HG02885 (cell line): ENCODE measurements at regions not wholly inside any gene's neighbourhood (a gene's known extent, or its start where the extent isn't known, plus 50 kb on each side); places are given as distances from the start of the nearest gene placed in this dataset.

Source experiments
- ATAC-seq: cut with Tn5 transposase; IDR thresholded peaks from one replicate; pipeline ENCODE4 v1.9.1; 2021; ENCODE audit warnings: mild to moderate bottlenecking; ENCODE audit not compliant: unreplicated experiment, poor library complexity

DNA sequence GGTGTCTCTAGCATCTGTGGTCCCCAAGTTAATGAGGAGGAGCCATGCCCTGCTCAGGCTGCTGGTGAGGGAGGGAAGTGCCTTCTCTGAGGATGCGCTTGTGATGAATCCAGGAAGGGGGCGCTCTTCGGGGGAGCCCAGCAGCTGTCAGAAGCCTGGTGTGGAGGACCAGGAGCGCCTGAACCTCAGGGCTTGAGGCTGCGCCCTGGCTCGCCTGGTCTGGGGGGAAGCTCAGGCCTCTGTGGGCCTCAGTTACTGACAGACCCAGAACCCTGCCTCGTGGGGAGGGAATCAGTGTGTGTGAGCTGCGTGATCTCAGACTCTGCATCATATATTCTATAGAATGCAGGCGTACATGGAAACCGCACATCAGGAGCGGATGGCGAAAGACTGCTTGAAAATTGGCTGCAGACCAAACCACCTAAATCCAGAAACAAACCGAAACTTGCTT, 126.1 kb downstream of the SEC14L1 start:
- no peak for ATAC-seq

DNA sequence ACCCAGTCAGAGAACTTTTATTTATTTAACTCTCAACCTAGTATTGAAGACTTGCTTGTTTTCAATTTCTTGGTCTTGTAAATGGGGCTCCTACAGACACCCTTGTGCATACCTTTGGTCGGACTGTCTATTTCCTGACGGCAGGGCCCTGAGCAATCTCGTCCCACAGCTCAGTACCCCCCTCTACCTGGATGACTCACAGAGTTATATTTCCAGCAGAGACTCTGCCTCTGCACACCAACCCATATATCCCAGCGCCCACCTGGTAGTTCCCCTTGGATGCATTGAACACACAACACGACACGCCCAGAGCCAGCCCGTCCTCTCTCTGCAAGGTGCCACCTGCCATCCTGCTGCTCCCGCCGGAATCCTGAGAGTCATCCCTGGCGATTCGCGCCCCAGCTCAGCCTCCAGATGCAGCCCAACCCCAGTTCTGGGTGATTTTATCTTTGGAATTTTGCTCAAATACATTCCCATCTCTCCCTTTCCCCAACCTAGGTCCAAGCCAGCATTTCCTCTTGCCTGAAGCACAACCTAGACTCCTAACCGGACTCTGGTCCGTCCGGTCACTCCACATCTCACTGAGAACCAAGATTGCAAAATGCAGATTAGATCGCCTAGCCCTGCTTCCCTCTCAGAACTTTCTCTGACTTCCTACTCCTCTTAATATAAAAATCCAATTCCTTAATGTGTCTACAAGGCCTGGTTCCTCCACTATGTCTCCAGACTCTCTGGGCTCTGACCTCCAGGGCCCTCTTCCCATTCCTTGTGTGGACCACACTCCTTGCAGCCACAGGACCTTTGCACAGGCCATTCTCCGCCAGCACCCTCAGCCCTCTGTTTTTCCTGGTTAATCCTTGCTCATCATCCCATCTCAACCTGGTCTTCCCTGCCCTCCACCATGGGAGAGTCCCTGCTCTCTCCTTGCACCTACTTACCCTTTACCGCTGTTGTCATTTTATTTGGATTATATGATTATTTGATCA, 129.2 kb downstream of the SEC14L1 start:
- ATAC-seq: no peak

DNA sequence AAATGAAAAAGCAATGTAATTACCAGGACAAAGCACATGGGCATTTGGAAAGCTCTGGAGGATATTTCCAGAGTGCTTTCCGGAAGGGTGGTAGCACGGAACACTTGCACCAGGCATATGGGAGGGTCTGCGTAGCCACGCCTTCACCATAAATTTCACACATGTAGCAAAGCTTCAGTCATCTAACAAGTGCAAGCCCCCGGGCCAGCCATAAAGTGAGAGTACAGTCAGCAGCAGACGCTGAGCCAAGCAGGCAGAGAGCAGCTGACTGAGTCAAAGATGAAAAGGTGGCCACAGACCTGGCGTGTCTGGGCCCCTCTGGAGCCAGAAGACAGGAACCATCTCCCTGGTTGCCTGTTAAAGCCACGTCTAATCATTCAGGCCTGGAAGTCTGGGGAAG, 130.6 kb downstream of the SEC14L1 start:
- no peak for ATAC-seq

DNA sequence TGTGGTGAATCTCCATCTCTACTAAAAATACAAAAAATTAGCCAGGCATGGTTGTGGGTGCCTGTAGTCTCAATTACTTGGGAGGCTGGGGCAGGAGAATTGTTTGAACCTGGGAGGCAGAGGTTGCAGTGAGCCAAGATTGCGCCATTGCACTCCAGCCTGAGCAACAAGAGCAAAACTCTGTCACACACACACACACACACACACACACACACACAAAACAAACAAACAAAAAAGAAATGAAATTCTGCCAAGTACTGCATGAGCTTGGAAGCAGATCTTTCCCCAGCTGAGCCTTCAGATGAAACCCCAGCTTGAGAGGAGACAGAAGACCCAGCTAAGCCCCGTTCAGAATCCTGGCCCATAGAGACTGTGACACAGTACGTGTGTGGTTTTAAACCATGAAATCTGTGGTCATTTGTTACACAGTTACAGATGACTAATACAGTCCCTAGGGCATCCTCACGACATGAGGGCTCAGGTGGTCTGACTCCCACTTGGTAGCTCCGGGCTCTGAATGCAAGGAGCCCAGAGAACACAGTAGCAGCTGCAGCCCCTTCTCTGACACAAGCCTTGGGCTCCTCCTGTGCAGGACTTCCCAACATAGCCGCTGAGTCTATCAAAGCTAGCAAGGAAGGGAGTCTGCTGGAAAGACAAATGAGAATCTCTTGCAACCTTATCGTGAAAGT, 132.8 kb downstream of the SEC14L1 start:
- ATAC-seq: no peak

DNA sequence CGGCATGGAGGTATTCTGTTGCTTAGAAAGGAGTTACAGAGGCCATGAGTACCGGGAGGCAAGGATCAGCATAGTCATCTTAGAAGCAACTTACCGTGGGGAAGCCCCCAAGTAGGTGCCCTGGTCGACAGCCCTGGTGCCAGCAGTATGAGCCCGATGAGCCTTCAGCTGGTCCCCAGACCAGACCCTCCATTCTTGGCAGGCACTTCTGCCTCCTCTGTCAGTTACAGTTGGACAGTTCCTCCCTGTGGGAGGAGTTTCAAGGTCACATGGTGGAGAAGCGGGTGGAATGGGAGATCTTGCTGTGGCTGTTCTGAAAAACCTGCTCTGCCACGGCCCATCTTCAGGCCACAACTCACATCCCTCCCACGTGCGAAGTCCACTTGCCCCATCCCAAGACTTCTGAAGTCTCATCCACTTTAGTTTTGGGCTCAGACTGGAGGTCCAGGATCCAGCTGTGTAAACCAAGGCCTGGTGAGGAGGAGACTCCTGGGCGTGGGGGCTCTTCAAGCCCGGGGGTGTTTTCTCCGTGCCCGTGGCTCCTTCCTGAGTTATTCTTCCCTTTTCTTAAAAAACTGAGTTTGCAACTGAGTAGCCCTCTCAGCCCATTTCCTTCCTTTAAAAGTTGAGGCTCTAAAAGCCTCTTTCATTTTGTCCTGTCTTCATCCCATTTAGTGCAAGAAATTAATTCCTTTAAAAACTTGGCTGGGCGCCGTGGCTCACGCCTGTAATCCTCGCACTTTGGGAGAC, 133.5 kb downstream of the SEC14L1 start:
- no peak for ATAC-seq

DNA sequence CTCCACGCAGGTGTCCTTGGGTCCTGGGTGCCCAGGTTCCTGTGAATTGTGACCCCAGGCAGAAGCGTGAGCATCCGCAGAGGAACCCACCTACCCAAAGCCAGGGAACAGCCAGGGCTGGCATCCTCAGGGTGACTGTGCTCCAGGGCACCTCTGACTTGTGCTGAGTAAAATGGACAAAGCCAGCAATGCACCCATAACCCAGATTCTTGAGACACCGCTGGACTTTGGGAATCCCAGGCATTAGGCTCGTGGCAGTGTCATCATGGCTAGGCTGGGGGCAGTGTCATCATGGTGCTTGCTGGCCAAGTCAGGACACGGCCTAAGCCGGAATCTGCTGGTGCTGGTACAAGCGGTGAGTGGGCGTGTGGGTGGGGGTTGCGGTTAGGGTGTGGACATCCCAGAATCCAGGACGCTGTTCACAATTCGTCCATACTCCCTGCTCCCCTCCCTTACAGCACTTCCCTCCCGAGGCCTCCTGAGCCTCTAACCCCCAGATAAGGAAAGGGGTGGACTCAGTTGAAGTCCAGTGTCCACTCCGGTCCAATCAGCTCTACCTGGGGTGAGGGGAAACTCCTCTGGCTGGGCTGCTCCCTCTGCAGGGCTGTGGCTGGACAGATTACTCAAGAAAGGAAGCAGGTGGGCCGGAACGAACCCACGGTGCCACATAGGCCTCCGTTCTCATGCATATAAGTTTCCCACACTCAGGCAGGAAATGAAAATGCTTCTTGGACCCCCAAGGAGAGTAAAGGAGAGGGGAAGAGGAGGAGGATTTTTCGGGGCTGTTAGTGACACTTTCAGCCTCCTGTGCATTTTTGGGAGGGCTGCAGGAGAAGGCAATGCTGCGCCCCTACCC, 138.9 kb downstream of the SEC14L1 start:
- no peak for ATAC-seq

DNA sequence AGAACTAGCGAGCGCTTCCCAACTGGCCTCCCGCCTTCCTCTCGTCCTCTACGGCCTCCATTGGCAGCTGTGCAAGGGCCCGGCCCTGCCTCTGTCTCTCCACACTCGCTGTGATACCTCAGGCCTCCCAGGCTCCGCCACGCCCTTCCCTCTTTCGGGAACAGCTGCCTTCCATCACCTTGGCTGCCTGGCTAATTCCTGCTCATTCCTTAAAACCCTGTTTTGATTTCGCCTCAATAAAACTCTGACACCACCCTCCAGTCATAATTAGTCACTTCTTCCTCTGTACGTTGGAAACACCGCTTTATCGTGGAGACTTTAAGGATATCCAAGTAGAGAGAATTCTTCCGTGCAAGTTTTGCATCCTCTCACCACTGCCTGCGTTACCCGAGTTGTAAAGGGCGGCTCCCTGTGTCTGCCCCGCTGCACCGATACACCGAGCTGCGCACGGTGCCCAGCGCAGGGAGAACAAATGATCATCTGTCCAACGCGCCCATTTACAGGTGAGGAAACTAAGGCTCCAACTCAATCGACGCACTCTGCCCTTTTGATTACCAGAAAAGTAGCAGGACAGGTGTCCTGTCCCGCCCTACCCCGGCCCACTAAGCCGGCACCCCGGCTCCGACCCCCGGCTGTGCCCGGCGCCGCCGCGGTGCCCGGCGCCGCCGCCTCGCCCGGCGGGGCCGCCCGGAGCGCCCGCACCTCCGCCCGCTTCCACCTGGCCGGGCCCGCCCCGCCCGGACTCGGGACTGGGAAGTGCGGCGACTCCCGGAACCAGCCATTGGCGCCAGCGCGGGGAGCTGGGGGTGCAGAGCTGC, 139.7 kb downstream of the SEC14L1 start:
- no peak for ATAC-seq

DNA sequence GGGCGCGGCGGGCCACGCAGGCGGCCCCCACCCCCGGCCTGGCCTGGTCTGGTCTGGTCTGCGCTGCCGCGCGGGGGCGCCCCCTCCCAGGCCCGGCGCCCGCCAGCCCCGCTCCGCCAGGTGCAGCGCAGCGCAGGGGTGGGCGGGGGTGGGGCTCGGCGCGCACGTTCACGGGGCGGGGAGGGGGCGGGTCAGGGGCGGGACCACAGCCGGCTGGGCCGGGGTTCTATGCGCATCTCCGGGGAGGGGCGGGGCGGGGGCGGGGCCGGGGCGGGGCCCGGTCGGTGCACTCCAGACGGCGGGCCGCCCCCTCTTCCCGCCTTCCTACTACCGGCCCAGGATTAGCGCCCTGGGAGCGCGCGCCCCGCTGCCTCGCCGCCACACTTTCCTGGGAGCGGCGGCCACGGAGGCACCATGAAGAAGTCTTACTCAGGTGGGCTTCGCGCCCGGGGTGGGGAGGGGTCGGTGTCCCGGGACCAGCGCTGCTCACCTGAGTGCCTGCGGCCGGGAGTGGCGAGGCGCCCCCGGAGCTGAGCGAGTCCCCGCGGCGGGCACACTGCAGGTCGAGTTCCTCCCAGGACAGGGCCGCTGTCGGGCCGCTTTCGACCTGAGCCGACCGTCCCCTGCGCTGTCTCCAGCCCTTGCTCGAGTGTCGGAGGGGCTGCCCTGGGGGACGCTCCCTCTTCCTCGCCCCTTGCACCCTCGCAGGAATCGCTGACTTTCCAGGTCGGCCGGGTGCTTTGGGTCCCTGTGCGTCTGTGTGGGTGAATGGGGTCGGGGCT, 140.5 kb downstream of the SEC14L1 start:
- peak; percentile 82 for ATAC-seq

DNA sequence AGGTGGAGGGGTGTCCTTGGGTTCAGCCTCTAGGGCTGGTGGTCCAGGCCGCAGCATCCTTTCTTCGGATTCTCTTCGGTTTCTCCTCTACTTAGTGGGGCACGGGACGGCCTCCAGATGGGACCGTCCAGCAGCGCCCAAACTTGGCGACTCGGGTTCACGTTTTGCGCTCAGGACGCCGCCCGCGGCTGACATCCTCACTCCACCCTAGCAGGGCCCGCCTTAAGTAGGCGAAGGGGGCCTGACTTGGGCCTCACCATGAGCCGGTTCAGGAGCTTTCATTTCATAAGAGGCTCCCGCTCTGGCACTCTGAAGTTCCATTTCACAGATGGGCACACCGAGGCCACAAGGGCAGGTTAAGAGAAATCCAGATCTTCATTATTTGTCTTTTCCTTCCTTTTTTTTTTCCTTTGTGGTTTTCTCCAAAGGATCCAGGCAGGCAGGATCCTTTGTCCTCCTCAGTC, 141.2 kb downstream of the SEC14L1 start:
- peak; percentile 8 for ATAC-seq

DNA sequence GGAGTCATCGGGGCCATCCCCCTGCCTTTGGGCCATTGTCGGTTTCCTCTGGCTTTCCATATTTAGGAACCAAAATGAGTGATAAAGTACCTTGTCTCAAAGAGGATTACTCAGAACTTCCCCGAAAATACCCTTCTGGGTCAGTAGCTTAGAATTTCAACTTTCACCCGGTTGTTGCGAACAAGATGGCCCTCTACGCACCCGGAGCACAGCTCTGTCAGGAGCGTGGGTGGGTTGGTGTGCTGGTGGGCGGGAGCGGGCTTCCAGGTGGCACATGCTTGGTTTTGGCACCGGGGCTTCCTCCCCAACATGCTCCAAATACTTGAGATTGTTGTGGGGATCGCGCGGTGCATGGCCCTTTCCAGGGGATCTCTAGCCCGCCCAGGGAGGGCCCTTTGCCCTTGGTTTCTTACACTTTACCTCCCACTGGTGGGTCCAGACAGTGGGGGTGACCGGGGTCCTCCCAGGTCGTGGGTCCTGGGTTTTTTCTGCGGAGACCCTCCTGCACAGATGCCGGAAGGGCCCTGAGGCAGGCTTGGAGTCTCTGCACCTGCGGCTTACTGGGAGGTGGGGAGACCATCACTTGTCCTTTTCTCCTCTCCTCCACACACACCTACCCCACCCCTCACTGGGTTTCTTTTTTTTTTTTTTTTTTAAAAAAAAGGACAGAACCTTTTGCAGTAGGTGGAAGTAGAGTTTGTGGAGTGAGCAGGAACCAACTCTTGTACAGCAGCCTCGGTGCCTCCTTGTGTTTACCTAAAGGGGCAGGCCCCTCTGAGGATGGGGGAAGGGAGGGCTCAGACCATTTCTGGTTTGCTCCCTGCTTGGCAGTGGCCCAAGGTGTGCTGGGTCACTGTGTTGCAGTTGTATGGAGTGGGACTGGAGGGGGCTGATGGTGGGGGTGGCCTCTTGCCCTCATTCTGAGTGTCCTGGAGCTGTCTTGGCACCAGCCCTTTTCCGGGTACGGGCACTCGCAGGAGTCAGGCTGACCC, 142.1 kb downstream of the SEC14L1 start:
- ATAC-seq: no peak

DNA sequence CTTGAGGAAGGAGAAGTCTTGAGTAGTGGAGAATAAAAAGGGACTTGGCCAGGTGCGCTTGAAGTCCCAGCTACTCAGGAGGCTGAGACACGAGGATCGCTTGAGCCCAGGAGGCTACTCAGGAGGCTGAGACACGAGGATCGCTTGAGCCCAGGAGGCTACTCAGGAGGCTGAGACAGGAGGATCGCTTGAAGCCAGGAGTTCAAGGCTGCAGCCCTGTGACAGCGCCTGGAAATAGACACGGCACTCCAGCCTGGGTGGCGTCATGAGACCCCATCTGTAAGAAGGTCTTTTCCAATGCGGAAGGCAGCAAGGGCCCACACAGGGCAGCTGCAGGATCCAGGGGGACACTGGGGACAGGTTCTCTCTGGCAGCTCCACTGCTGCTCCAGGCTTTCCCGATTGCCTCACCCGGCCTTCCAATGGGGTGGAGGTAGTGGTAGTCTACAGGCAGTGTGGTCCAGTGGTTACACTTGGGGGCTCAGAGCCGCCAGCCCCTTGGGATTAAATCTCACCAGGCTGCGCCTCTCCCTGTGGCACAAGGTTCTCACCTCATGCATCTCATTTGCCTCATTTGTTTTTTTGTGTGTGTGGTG, 143.4 kb downstream of the SEC14L1 start:
- ATAC-seq: no peak

DNA sequence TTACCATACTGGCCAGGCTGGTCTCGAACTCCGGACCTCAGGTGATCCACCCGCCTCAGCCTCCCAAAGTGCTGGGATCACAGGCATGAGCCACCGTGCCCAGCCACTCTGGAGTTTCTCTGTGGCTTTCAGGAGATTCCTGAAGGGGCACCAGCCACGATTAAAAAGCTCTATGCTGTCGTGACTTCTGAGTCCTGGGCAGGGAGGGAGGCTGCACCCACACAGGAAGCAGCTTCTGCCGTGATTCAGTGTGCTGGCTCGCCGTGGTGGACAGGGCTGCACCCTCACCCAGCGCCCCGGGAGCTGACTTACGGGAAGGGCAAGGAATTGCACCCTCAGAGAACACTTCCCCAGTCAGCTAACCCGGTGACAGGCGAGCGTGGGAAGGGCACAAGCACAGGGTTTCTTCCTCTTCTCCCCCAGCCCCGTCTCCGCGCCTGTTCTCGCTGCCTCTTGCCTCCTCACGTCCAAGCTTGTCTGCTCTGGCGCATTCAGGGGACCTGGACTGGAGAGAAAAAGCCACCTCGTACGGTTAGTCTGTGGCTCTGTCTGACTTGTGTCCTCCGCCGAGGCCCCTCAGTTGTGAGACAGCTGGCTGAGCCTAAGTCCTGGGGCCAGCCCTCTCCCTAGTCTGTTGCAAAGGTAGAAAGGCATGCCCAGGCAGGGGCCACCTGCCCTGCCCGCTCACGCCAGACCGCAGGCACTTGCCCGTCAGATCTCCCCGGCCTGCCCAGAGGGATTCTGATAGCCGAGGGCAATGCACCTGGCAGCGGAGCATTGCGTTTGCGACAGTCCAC, 145.0 kb downstream of the SEC14L1 start:
- ATAC-seq: no peak

DNA sequence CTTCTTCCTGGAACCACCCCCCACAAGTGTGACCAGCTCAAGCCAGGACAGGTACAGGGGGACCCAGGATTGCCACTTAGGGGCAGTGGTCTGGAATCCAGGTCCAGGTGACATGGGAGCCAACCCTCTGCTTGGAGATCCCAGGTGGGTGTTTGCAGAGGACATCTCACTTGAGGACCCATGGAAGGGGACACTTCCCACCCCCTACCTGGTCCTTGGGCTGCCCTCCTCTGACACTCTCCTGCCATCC, 145.5 kb downstream of the SEC14L1 start:
- no peak for ATAC-seq

DNA sequence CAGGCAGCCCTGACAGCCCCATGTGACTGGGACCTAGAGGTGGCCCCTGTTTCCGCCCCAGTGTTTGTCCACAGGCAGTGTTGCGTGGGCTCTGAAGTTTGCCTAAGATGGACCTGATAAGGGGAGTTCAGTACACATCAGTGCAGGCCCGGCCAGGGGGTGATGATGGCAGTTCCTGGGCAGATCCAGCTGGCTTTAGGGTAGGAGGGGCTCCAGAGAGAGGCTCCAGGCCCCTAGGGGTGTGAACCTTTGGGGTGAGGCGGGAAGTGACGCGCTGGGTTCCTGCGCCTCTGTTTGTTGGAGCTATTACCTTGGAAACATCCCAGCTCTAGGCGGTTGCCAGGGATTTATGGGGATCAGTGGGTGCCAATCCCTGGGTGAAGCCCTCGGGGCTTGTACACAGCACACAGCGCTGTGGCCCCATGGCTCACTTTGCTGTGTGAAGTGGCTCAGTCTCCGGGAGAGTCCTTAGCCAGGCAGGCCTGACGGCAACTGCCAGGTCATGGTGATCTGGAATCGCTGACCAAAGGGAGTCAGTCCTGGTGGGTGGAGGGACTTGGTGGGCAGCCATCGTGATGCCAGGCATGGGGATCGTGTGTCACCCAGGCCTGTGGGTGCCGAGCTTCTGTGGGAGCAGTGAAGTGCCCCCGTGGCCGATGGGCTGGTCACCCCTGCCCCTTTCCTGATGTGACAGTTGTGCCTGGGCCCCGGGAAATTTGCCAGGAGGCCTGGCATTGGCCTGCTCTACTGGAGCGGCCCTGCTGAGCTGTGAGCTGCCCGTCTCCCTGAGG, 146.1 kb downstream of the SEC14L1 start:
- ATAC-seq: no peak

DNA sequence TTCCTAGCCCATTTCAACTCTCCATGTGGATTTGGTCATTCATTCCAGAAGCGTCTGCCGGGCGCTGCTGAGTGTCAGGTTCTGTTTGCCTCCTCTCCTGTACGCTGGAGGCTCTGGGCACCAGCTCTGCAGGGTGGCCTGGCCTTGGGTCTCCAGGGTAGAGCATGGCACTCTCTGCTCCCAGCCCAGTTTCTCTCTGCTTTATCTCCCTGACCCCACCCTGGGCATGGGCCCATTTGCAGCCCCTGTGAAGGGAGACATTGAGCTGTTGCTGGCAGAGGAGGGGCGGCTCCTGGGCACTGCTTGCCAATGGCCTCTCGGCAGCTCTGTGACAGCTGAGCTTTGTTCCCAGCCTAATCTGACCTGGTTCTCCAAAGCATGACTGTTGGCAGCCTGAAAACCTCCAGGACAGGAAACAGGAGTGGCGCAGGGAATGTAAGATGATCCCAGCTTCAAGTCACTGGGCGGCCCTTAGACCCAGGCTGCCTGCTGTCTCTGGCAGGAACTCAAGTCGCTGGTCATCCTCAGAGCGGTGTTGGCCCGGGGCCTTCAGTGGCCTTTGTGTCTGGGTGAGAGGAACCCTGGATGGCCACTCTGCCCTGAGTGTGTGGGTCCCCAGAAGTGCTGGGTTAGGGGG, 146.8 kb downstream of the SEC14L1 start:
- no peak for ATAC-seq
